Mononuclear cell (primary cell): ENCODE measurements at regions not wholly inside any gene's neighbourhood (a gene's known extent, or its start where the extent isn't known, plus 50 kb on each side); places are given as distances from the start of the nearest gene placed in this dataset.

Experiments used
- H3K27me3 ChIP-seq: 2 replicates; pipeline ENCODE4 v1.6.0; 2011; ENCODE audit warnings: low read length, control low read depth; ENCODE audit not compliant: insufficient read depth
- H3K4me1 ChIP-seq: 2 replicates; pipeline ENCODE4 v1.5.1; 2011; ENCODE audit warnings: mild to moderate bottlenecking, low read length, control low read depth; ENCODE audit not compliant: insufficient read depth
- H3K4me3 ChIP-seq: 2 replicates; pipeline ENCODE4 v1.5.1; 2011; ENCODE audit warnings: mild to moderate bottlenecking, low read length, moderate library complexity
- H3K9me3 ChIP-seq: 2 replicates; pipeline ENCODE4 v1.5.1; 2011; ENCODE audit warnings: low read depth, mild to moderate bottlenecking, control low read depth, low read length

- H3K9me3 ChIP-seq: no peaks in the 10 kb centered on the region
- H3K4me3 ChIP-seq: no peak overlapping the region
- H3K4me1 ChIP-seq: no peaks in the 10 kb centered on the region
- no peaks in the 10 kb centered on the region for H3K27me3 ChIP-seq
Measured at GRCh38 chr12:24039113-24039525, 89.6 kb upstream of the SOX5 start.

- no peaks in the 10 kb centered on the region for H3K4me1 ChIP-seq
- no peaks in the 10 kb centered on the region for H3K9me3 ChIP-seq
- H3K4me3 ChIP-seq: no peak overlapping the region
- H3K27me3 ChIP-seq: no peaks in the 10 kb centered on the region
Measured at GRCh38 chr12:24038211-24038997, 88.9 kb upstream of the SOX5 start.

GRCh38 chr12:24036438-24037216, 87.2 kb upstream of the SOX5 start:
- Histone ChIP-seq H3K4me1 (no peaks in the 10 kb centered on the region), H3K27me3 (no peaks in the 10 kb centered on the region), H3K9me3 (no peaks in the 10 kb centered on the region), H3K4me3 (no peak overlapping the region)

- H3K9me3 ChIP-seq: no peaks in the 10 kb centered on the region
- H3K4me1 ChIP-seq: no peaks in the 10 kb centered on the region
- H3K4me3 ChIP-seq: no peak overlapping the region
- H3K27me3 ChIP-seq: no peaks in the 10 kb centered on the region
Measured at GRCh38 chr12:24034894-24035293, 85.4 kb upstream of the SOX5 start.

GRCh38 chr12:24034160-24034559, 84.7 kb upstream of the SOX5 start:
- no peaks in the 10 kb centered on the region for H3K4me1 ChIP-seq
- no peak overlapping the region for H3K4me3 ChIP-seq
- no peaks in the 10 kb centered on the region for H3K27me3 ChIP-seq
- no peaks in the 10 kb centered on the region for H3K9me3 ChIP-seq

- H3K27me3 ChIP-seq: no peaks in the 10 kb centered on the region
- no peaks in the 10 kb centered on the region for H3K4me1 ChIP-seq
- H3K9me3 ChIP-seq: no peaks in the 10 kb centered on the region
- no peak overlapping the region for H3K4me3 ChIP-seq
Measured at GRCh38 chr12:24027352-24027751, 77.9 kb upstream of the SOX5 start.

GRCh38 chr12:24025153-24025798, 75.8 kb upstream of the SOX5 start:
- no peaks in the 10 kb centered on the region for H3K4me1 ChIP-seq

GRCh38 chr12:24023081-24023480, 73.6 kb upstream of the SOX5 start:
- no peaks in the 10 kb centered on the region for H3K27me3 ChIP-seq
- H3K4me1 ChIP-seq: no peaks in the 10 kb centered on the region
- no peak overlapping the region for H3K4me3 ChIP-seq
- H3K9me3 ChIP-seq: no peaks in the 10 kb centered on the region

More at GRCh38 chr12:24025153-24025798, 75.8 kb upstream of the SOX5 start:
- Histone ChIP-seq H3K27me3 (no peaks in the 10 kb centered on the region), H3K4me3 (no peak overlapping the region), H3K9me3 (no peaks in the 10 kb centered on the region)

GRCh38 chr12:24021164-24021502, 71.7 kb upstream of the SOX5 start:
- H3K4me3 ChIP-seq: no peak overlapping the region
- H3K4me1 ChIP-seq: no peaks in the 10 kb centered on the region
- H3K27me3 ChIP-seq: no peaks in the 10 kb centered on the region
- no peaks in the 10 kb centered on the region for H3K9me3 ChIP-seq

GRCh38 chr12:24020397-24021163, 71.1 kb upstream of the SOX5 start:
- Histone ChIP-seq H3K4me3 (no peak overlapping the region), H3K9me3 (no peaks in the 10 kb centered on the region), H3K27me3 (no peaks in the 10 kb centered on the region), H3K4me1 (no peaks in the 10 kb centered on the region)

- Histone ChIP-seq H3K27me3 (no peaks in the 10 kb centered on the region), H3K9me3 (no peaks in the 10 kb centered on the region), H3K4me3 (no peak overlapping the region), H3K4me1 (no peaks in the 10 kb centered on the region)
Measured at GRCh38 chr12:24015833-24016160, 66.3 kb upstream of the SOX5 start.

- Histone ChIP-seq H3K9me3 (no peaks in the 10 kb centered on the region), H3K27me3 (no peaks in the 10 kb centered on the region), H3K4me3 (no peak overlapping the region), H3K4me1 (no peaks in the 10 kb centered on the region)
Measured at GRCh38 chr12:24014915-24015832, 65.7 kb upstream of the SOX5 start.

- H3K4me3 ChIP-seq: no peak overlapping the region
- no peaks in the 10 kb centered on the region for H3K9me3 ChIP-seq
- H3K27me3 ChIP-seq: no peaks in the 10 kb centered on the region
- no peaks in the 10 kb centered on the region for H3K4me1 ChIP-seq
Measured at GRCh38 chr12:24014240-24014639, 64.8 kb upstream of the SOX5 start.

- Histone ChIP-seq H3K27me3 (no peaks in the 10 kb centered on the region), H3K4me1 (no peaks in the 10 kb centered on the region), H3K9me3 (no peaks in the 10 kb centered on the region), H3K4me3 (no peak overlapping the region)
Measured at GRCh38 chr12:24012528-24012927, 63.1 kb upstream of the SOX5 start.
